WTC11 (cell line): ENCODE measurements at regions not wholly inside any gene's neighbourhood (a gene's known extent, or its start where the extent isn't known, plus 50 kb on each side); places are given as distances from the start of the nearest gene placed in this dataset.

Experiments used
- CTCF ChIP-seq: fragments of 200-600 bp; IDR thresholded peaks from 2 replicates; pipeline ENCODE4 v1.8.0; 2022; ENCODE audit warnings: antibody characterized with exemption
- ERG ChIP-seq: fragments of 250-450 bp; sonication (Bioruptor Pico); IDR thresholded peaks from 2 replicates; pipeline ENCODE4 v1.8.0; 2021; ENCODE audit warnings: mild to moderate bottlenecking
- MLX ChIP-seq: sonication (generic); formaldehyde crosslinking; IDR thresholded peaks from 2 replicates; pipeline ENCODE4 v1.8.1; 2023; ENCODE audit warnings: mild to moderate bottlenecking, missing genetic modification reagents, moderate library complexity
- PRDM15 ChIP-seq: sonication (generic); formaldehyde crosslinking; IDR thresholded peaks from 2 replicates; pipeline ENCODE4 v1.8.0; 2022; ENCODE audit warnings: missing genetic modification reagents
- SMAD3 ChIP-seq: sonication (generic); formaldehyde crosslinking; IDR thresholded peaks from 2 replicates; pipeline ENCODE4 v1.8.0; 2022; ENCODE audit warnings: missing genetic modification reagents, mild to moderate bottlenecking, borderline replicate concordance
- ZBTB21 ChIP-seq: sonication (generic); formaldehyde crosslinking; IDR thresholded peaks from 2 replicates; pipeline ENCODE4 v1.8.1; 2023; ENCODE audit warnings: mild to moderate bottlenecking, missing genetic modification reagents, borderline replicate concordance
- ZNF263 ChIP-seq: sonication (generic); formaldehyde crosslinking; IDR thresholded peaks from 2 replicates; pipeline ENCODE4 v1.8.1; 2022; ENCODE audit warnings: low read depth, mild to moderate bottlenecking, moderate library complexity, missing genetic modification reagents
- ZNF532 ChIP-seq: fragments of 250-450 bp; sonication (Bioruptor Pico); IDR thresholded peaks from 2 replicates; pipeline ENCODE4 v1.9.0; 2021; ENCODE audit warnings: mild to moderate bottlenecking, borderline replicate concordance

- no peak for TF ChIP-seq ERG (CRISPR knock-in tag)
- no peak for TF ChIP-seq CTCF
- TF ChIP-seq ZNF263 (CRISPR knock-in tag): no peak
- no peak for TF ChIP-seq MLX (CRISPR knock-in tag)
- TF ChIP-seq ZBTB21: no peak
- no peak for TF ChIP-seq PRDM15 (CRISPR knock-in tag)
- TF ChIP-seq SMAD3 (CRISPR knock-in tag): no peak
- no peak for TF ChIP-seq ZNF532 (CRISPR knock-in tag)
Observed at GRCh38 chr10:78450239-78450638, 416.6 kb downstream of the RPS24 start.
